Lower leg skin (tissue), 4 donors: ENCODE measurements at regions not wholly inside any gene's neighbourhood (a gene's known extent, or its start where the extent isn't known, plus 50 kb on each side); places are given as distances from the start of the nearest gene placed in this dataset.

Source experiments
- DNase-seq, 2 donors: peaks; one replicate each; pipeline ENCODE4 v3.0.0-alpha.2; 2019; ENCODE audit warnings: low spot score in 2 of 2
- H3K4me3 ChIP-seq: fragments of 200-600 bp; sonication (generic); 2 replicates; pipeline ENCODE4 v1.5.1; 2017; ENCODE audit warnings: mild to moderate bottlenecking, low read depth; ENCODE audit not compliant: poor library complexity, severe bottlenecking
- POLR2A ChIP-seq, 2 donors: fragments of 450-650 bp; IDR thresholded peaks; one replicate each; pipeline ENCODE4 v1.6.1; 2016 to 2017; ENCODE audit warnings: antibody characterized with exemption in 2 of 2, mild to moderate bottlenecking in 1 of 2, moderate library complexity in 1 of 2
- WGBS, 2 donors: methylation state at CpG; one replicate each; pipeline ENCODE4 v1.1.5; 2018; 5-methylcytosine and 5-hydroxymethylcytosine counted together
- intact Hi-C: fragments of 100-400 bp; cut with DNase I; formaldehyde crosslinking; loops from one replicate; pipeline ENCODE4 v1.15.0; 2023; ENCODE audit warnings: low total_unique reads
- TF ChIP-seq, protein P1 (sequence below), 3 donors: fragments of 450-650 bp; IDR thresholded peaks; one replicate each; pipeline ENCODE4 v1.5.1; 2016; ENCODE audit warnings: antibody characterized with exemption in 3 of 3, mild to moderate bottlenecking in 3 of 3, moderate library complexity in 2 of 3

DNA sequence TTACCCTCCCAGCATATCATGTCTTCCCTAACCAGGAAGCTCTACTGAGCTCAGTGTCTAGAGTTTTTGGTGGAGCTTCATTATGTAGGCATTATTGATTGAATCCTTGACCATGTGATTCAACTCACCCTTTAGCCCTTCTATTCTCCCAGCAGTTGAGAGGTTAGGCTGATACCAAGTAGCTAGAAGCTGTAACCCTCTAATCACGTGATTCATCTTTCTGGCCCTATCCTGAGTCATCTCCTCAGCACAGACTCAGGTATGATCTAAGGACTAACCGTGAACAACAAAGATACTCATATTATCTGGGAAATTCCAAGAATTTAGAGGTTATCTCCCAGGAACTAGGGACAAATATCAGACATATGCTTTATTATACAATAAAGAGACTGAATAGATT, 625.5 kb downstream of the JRKL start:
- WGBS, 2 donors: 73 to 89% methylated on average over 2 of the region's 2 CpGs
- H3K4me3 ChIP-seq: no peak overlapping the region
- TF ChIP-seq POLR2A (IDR thresholded peaks at IDR 0.05): no peak
- TF ChIP-seq, protein P1, sequence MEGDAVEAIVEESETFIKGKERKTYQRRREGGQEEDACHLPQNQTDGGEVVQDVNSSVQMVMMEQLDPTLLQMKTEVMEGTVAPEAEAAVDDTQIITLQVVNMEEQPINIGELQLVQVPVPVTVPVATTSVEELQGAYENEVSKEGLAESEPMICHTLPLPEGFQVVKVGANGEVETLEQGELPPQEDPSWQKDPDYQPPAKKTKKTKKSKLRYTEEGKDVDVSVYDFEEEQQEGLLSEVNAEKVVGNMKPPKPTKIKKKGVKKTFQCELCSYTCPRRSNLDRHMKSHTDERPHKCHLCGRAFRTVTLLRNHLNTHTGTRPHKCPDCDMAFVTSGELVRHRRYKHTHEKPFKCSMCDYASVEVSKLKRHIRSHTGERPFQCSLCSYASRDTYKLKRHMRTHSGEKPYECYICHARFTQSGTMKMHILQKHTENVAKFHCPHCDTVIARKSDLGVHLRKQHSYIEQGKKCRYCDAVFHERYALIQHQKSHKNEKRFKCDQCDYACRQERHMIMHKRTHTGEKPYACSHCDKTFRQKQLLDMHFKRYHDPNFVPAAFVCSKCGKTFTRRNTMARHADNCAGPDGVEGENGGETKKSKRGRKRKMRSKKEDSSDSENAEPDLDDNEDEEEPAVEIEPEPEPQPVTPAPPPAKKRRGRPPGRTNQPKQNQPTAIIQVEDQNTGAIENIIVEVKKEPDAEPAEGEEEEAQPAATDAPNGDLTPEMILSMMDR (IDR thresholded peaks at IDR 0.05): no peak
- intact Hi-C loops: no loop called here
- no peak for DNase-seq

DNA sequence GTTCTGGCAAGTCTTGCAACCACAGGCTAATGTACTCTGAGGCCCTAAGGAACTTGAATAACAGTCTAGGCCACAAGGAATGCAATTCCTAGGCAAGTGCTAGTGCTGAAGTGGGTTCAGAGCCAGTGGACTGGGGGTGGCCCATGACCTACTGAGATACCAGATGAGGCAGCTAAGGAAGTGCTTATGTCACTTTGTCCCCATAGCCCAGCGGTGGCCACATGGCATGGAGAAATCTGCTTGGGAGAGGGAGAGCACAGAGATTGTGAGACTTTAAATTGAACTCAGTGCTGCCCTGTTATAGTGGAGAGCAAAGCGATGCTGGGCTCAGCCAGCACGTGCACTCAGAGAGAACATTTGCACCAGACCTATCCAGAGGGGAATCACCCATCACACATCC, 629.5 kb downstream of the JRKL start:
- no peak overlapping the region for H3K4me3 ChIP-seq
- no peak for TF ChIP-seq POLR2A (IDR thresholded peaks at IDR 0.05)
- TF ChIP-seq, protein P1 (IDR thresholded peaks at IDR 0.05): no peak
- WGBS, 2 donors: 86 to 93% methylated on average over 3 of the region's 3 CpGs
- peak in 1 of 2 donors; percentile 60 for DNase-seq
- intact Hi-C loops: no loop called here

DNA sequence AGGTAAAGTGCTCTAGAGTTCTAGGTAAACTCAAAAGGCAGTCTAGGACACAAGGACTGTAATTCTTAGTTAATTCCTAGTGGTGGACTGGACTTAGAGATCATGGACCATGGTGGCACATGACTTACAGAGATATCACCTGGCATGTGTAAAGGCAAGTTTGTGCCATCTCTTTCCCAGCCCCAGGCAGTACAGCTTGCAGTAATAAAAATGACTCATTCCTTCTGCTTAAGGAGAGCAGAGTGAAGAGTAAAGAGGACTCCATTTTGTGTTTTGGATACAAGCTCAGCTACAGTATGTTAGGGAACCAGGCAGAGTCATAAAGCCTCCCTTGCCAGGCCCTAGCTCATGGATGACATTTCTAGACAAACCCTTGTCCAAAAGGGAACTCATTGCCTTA, 629.9 kb downstream of the JRKL start:
- intact Hi-C loops: no loop called here
- TF ChIP-seq POLR2A (IDR thresholded peaks at IDR 0.05): no peak
- TF ChIP-seq, protein P1 (IDR thresholded peaks at IDR 0.05): no peak
- no peak overlapping the region for H3K4me3 ChIP-seq
- no peak for DNase-seq

DNA sequence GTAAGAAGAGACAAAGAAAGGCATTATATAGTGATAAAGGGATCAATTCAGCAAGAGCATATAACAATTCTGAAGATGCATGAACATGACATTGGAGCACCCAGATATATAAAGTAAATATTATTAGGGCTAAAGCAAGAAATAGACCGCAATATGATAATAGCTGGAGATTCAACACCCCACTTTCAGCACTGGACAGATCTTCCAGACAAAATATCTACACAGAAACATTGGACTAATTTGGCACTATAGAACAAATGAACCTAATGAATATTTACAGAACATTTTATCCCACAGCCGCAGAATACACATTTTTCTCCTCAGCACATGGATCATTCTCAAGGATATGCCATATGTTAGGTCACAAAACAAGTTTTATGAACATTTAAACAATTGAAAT, 633.1 kb downstream of the JRKL start:
- WGBS, 2 donors: 78 to 89% methylated on average over 2 of the region's 2 CpGs
- H3K4me3 ChIP-seq: no peak overlapping the region
- TF ChIP-seq, protein P1 (IDR thresholded peaks at IDR 0.05): no peak
- TF ChIP-seq POLR2A (IDR thresholded peaks at IDR 0.05): no peak
- intact Hi-C loops: no loop called here
- DNase-seq: no peak

DNA sequence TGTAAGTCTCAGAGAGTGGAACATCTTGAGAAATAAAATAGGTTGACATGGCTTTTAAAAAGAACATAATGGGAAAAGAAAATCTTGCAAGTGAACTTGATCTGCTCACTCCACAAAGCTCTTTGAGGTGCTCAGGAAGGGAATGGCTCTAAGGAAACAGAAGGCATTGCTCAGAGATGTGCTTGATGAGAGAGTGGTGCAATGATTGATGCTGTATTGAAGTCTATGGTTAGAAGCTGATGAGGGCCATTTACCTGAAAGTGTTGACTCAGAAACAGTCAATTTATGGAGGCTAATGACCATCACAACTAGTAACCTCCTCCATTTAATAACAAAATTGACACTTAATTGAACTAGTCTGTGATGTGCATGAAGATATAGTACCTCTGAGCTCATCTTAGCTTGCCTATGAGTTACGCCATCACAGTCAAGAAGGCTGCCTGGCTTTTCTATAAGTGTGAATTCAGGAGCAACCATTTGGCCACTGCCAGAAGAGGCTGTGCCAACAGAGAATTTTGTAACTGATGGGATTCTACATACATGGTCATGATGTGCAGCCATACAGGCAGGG, 639.1 kb downstream of the JRKL start:
- WGBS, 2 donors: 100% methylated on average over 1 of the region's 1 CpG

More for the DNA sequence above, 639.1 kb downstream of the JRKL start:
- DNase-seq: no peak
- TF ChIP-seq, protein P1 (IDR thresholded peaks at IDR 0.05): no peak
- no peak for TF ChIP-seq POLR2A (IDR thresholded peaks at IDR 0.05)
- no peak overlapping the region for H3K4me3 ChIP-seq
- intact Hi-C loops: no loop called here
